Endothelial cell of umbilical vein (primary cell): ENCODE measurements at regions not wholly inside any gene's neighbourhood (a gene's known extent, or its start where the extent isn't known, plus 50 kb on each side); places are given as distances from the start of the nearest gene placed in this dataset.

Experiments
- CTCF ChIP-seq, 2 donors: IDR thresholded peaks; 1 replicate in 1 of 2; 2 replicates in 1 of 2; pipeline ENCODE4 v1.5.1; 2011; ENCODE audit warnings: low read length in 2 of 2, mild to moderate bottlenecking in 2 of 2, moderate library complexity in 2 of 2, control low read depth in 1 of 2, inconsistent platforms in 1 of 2, low read depth in 1 of 2; ENCODE audit not compliant: insufficient read depth in 1 of 2; ENCODE audit errors: extremely low read depth in 1 of 2
- EZH2 ChIP-seq: IDR thresholded peaks from 2 replicates; pipeline ENCODE4 v1.6.1; 2012; ENCODE audit warnings: borderline replicate concordance, low read depth, mild to moderate bottlenecking, moderate library complexity, low read length, inconsistent platforms; ENCODE audit not compliant: severe bottlenecking
- GATA2 ChIP-seq: IDR thresholded peaks from 2 replicates; pipeline ENCODE4 v1.7.0; 2011; ENCODE audit warnings: low read depth, mild to moderate bottlenecking, moderate library complexity, mixed read lengths, low read length; ENCODE audit not compliant: insufficient read length, insufficient read depth
- MAX ChIP-seq: IDR thresholded peaks from 2 replicates; pipeline ENCODE4 v1.6.1; 2011; ENCODE audit not compliant: insufficient read depth, insufficient read length
- POLR2A ChIP-seq: IDR thresholded peaks from 2 replicates; pipeline ENCODE4 v1.6.1; 2012; ENCODE audit warnings: low read depth, mild to moderate bottlenecking, control low read depth, low read length
- POLR2AphosphoS5 ChIP-seq: IDR thresholded peaks from 2 replicates; pipeline ENCODE4 v1.6.1; 2012; ENCODE audit warnings: low read depth, mild to moderate bottlenecking, control low read depth, low read length, moderate library complexity; ENCODE audit not compliant: insufficient read depth

DNA sequence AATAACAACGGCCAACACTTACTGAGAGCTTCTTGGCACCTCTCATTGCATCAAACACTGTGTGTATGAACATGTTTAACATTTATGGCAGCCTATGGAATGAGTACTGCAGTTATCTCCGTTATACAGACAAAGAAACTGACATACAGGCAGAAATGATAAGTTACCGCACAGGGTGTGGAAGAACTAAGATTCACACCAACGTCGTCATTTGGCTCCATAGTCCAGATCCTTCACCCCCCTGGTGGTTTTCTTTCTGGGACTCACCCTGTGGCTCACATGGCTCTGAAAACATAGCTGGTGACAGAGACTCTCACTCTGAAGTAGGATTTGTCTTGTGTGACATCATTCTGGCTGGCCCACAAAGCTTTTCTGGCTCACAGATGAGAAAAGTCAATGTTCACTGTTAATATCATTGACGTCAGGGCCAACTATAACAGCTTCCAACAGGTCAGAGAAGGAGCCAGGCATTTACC is 230.1 kb downstream of the DLEU7 start:
- TF ChIP-seq CTCF (IDR thresholded peaks at IDR 0.05; ENCODE audit: extremely low read depth in 1 of 2, insufficient read depth in 1 of 2, low read depth in 1 of 2, low read length in 2 of 2) (no peak), GATA2 (no peak), POLR2AphosphoS5 (no peak), EZH2 (no peak), POLR2A (no peak), MAX (no peak)
